Spleen (tissue), 11 donors: ENCODE measurements at regions not wholly inside any gene's neighbourhood (a gene's known extent, or its start where the extent isn't known, plus 50 kb on each side); places are given as distances from the start of the nearest gene placed in this dataset.
"Not testable (repeated sequence)": the region's sequence is repeated elsewhere in the genome, so short reads cannot be mapped to it uniquely, and the experiment has no call there.

ENCODE experiments used
- DNase-seq: peaks from one replicate; pipeline ENCODE4 v3.0.0-alpha.2; 2020
- H3K27ac ChIP-seq, 8 donors: fragments of 200-600 bp; sonication (generic) in 7 of 8; 1 replicate in 4 of 8; 2 replicates in 4 of 8; pipeline versions ENCODE4 v1.5.0 to v1.8.0; 2016 to 2021; ENCODE audit warnings: inconsistent platforms in 4 of 8, mild to moderate bottlenecking in 4 of 8, moderate library complexity in 1 of 8
- H3K27me3 ChIP-seq, 7 donors: fragments of 200-600 bp; sonication (generic) in 6 of 7; replicated peaks in 1 of 7; 1 replicate in 4 of 7; 2 replicates in 3 of 7; pipeline versions ENCODE4 v1.5.0 to v1.8.0; 2016 to 2021; ENCODE audit warnings: inconsistent platforms in 3 of 7, mild to moderate bottlenecking in 1 of 7
- H3K36me3 ChIP-seq, 6 donors: fragments of 200-600 bp; sonication (generic) in 5 of 6; 1 replicate in 4 of 6; 2 replicates in 2 of 6; pipeline versions ENCODE4 v1.5.0 to v1.8.0; 2016 to 2021; ENCODE audit warnings: inconsistent platforms in 2 of 6
- H3K4me1 ChIP-seq, 6 donors: fragments of 200-600 bp; sonication (generic) in 5 of 6; 1 replicate in 3 of 6; 2 replicates in 3 of 6; pipeline versions ENCODE4 v1.5.0 to v1.8.0; 2016 to 2021; ENCODE audit warnings: inconsistent platforms in 3 of 6
- H3K4me3 ChIP-seq, 8 donors: fragments of 200-600 bp; sonication (generic) in 7 of 8; 1 replicate in 4 of 8; 2 replicates in 4 of 8; pipeline versions ENCODE4 v1.5.0 to v1.8.0; 2016 to 2021; ENCODE audit warnings: inconsistent platforms in 4 of 8, mild to moderate bottlenecking in 4 of 8, moderate library complexity in 2 of 8
- H3K9me3 ChIP-seq, 8 donors: fragments of 200-600 bp; sonication (generic) in 7 of 8; 1 replicate in 4 of 8; 2 replicates in 4 of 8; pipeline versions ENCODE4 v1.5.0 to v1.8.0; 2016 to 2021; ENCODE audit warnings: inconsistent platforms in 4 of 8
- CTCF ChIP-seq, 11 experiments: fragments of 200-600 bp in 7 of 11; fragments of 450-650 bp in 4 of 11; sonication (generic) in 4 of 11; IDR thresholded peaks in 8 of 11; conservative IDR thresholded peaks in 3 of 11; 1 replicate in 7 of 11; 2 replicates in 4 of 11; pipeline versions ENCODE4 v1.4.0 to v1.8.0; 2016 to 2021; ENCODE audit warnings: antibody characterized with exemption in 11 of 11, inconsistent platforms in 4 of 11, mild to moderate bottlenecking in 1 of 11
- POLR2A ChIP-seq, 3 donors: fragments of 450-650 bp; IDR thresholded peaks; one replicate each; pipeline ENCODE4 v1.5.1; 2017; ENCODE audit warnings: antibody characterized with exemption in 3 of 3, mild to moderate bottlenecking in 1 of 3
- POLR2AphosphoS5 ChIP-seq, 3 donors: sonication (generic); formaldehyde crosslinking; IDR thresholded peaks; one replicate each; pipeline ENCODE4 v1.5.1; 2017; ENCODE audit warnings: antibody characterized with exemption in 3 of 3
- WGBS, 5 donors: extraction: QIAGEN DNeasy Blood & Tissue Kit in 3 of 5; methylation state at CpG; one replicate each; pipeline versions ENCODE4 v1.1.5 to v1.1.7; 2013 to 2018; 5-methylcytosine and 5-hydroxymethylcytosine counted together
- intact Hi-C: fragments of 100-400 bp; cut with DNase I; formaldehyde crosslinking; loops from one replicate; pipeline ENCODE4 v1.15.0; 2023; ENCODE audit warnings: low total_unique reads
- donor health status: healthy with polysubstance abuse.
- donor health status: DM: no; HTN: no; CAD: no; lungs with moderate emphysema.
- donor health status: DM: no; HTN: no; CAD: no.
- donor health status: Bipolar disorder and iron deficiency.
- donor health status: healthy.
- donor health status: DM: no; HTN: no; CAD: no.
- donor health status: DM: yes; HTN: yes; CAD: no.

DNA sequence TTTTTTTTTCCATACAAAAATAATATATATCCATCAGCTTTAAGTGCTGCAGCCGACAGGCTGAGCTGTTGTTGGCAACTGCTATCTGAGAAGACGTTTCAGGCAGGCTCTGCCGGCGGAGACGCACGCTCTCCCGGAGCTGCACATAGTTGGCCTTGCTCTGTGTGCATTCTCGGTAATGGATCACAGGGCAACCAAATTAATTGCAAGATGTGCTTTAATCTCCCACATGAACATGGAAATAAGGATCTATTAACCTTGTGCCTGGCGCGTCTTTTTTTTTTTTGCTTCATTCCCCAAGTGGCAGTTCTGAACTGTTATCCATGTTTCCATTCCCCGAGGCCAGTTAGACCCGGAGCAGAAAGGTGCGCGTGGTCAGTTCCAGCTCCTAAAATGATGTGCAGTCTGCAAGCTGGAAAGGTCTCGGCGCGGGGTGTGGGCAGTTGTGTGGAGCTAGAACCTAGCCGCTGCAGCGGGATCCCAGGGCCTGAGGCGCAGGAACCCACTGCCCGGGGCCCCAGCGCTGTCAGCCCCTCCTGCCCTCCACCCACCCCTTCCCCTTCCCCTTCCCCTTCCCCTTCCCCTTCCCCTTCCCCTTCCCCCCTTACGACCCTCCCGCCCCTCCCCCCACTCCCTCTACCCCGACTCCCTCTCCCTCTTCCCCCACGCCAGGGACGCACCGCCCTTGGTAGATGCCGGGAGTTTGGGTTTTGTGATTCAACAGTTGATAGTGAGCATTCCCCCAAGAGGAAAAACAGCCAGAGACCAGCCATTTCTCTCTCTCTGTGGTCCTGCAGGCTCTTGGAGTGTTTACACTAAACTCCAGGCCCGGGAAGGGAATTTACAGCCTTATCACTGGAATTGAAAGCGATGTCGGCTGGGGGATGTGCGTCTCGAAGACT lies 137.8 kb downstream of the CEP120 start:
- Histone ChIP-seq H3K4me3 (no peak overlapping the region), H3K27ac (no peak overlapping the region), H3K4me1 (peaks cover 0 to 2% (median 0%) of the 10 kb centered on the region in 6 donors), H3K36me3 (no peaks in the 10 kb centered on the region), H3K27me3 (peaks cover 0 to 69% (median 10%) of the 10 kb centered on the region in 7 donors), H3K9me3 (no peaks in the 10 kb centered on the region)
- DNase-seq, result no peak
- intact Hi-C loops, result no loop called here
- no peak for TF ChIP-seq POLR2A (IDR thresholded peaks at IDR 0.05)
- no peak for TF ChIP-seq CTCF (IDR thresholded peaks at IDR 0.05 in 8 of 11, conservative IDR thresholded peaks at IDR 0.05 in 3 of 11)
- no peak for TF ChIP-seq POLR2AphosphoS5 (IDR thresholded peaks at IDR 0.05)
- WGBS, 5 donors, result 7 to 12% (median 9%) methylated on average over 28 to 34 of the region's 34 CpGs

DNA sequence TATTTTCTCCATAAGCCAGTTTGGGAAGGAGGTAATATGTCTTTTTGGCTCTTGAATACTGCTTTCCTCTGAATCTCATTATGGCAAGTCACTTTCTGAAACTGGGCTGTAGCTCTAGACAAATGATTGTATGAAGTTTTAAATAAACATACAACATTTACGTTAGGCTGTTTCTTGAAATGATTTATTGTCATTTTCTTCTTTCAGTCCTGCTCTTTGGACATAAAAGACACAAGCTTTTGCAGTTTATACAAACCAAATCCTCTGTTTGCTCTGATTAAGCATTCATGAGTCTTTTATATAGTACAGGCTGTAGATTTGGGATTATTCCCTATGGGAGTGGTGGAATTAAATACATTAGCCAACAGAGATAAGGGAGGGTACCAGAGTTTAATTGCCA lies 139.7 kb downstream of the CEP120 start:
- no peak overlapping the region for H3K27ac ChIP-seq
- no peaks in the 10 kb centered on the region for H3K9me3 ChIP-seq
- DNase-seq, result no peak
- no peaks in the 10 kb centered on the region for H3K36me3 ChIP-seq
- WGBS, 5 donors, result 52 to 66% (median 61%) methylated on average over 1 of the region's 1 CpG
- peaks cover 0 to 2% (median 0%) of the 10 kb centered on the region in 6 donors for H3K4me1 ChIP-seq
- peaks cover 0 to 63% (median 9%) of the 10 kb centered on the region in 7 donors for H3K27me3 ChIP-seq
- TF ChIP-seq POLR2A (IDR thresholded peaks at IDR 0.05) (no peak), CTCF (IDR thresholded peaks at IDR 0.05 in 8 of 11, conservative IDR thresholded peaks at IDR 0.05 in 3 of 11) (no peak), POLR2AphosphoS5 (IDR thresholded peaks at IDR 0.05) (no peak)
- intact Hi-C loops, result no loop called here
- no peak overlapping the region for H3K4me3 ChIP-seq

GRCh38 chr5:123283031-123283430 lies 140.2 kb downstream of the CEP120 start:
- H3K27me3 ChIP-seq, result peaks cover 0 to 60% (median 9%) of the 10 kb centered on the region in 7 donors
- H3K36me3 ChIP-seq, result no peaks in the 10 kb centered on the region
- intact Hi-C loops, result no loop called here
- H3K27ac ChIP-seq, result no peak overlapping the region
- H3K4me3 ChIP-seq, result no peak overlapping the region
- DNase-seq, result no peak
- TF ChIP-seq CTCF (IDR thresholded peaks at IDR 0.05 in 8 of 11, conservative IDR thresholded peaks at IDR 0.05 in 3 of 11), result no peak
- TF ChIP-seq POLR2AphosphoS5 (IDR thresholded peaks at IDR 0.05), result no peak
- no peak for TF ChIP-seq POLR2A (IDR thresholded peaks at IDR 0.05)
- peaks cover 0 to 2% (median 0%) of the 10 kb centered on the region in 6 donors for H3K4me1 ChIP-seq
- WGBS, 5 donors, result 60 to 70% (median 64%) methylated on average over 7 of the region's 7 CpGs
- H3K9me3 ChIP-seq, result no peaks in the 10 kb centered on the region

GRCh38 chr5:123282444-123282843 lies 140.8 kb downstream of the CEP120 start:
- no peak for TF ChIP-seq POLR2AphosphoS5 (IDR thresholded peaks at IDR 0.05)
- TF ChIP-seq CTCF (IDR thresholded peaks at IDR 0.05 in 8 of 11, conservative IDR thresholded peaks at IDR 0.05 in 3 of 11), result no peak
- TF ChIP-seq POLR2A (IDR thresholded peaks at IDR 0.05), result no peak
- H3K27ac ChIP-seq, result no peak overlapping the region
- H3K36me3 ChIP-seq, result no peaks in the 10 kb centered on the region
- intact Hi-C loops, result no loop called here
- peaks cover 0 to 56% (median 9%) of the 10 kb centered on the region in 7 donors for H3K27me3 ChIP-seq
- H3K4me3 ChIP-seq, result no peak overlapping the region
- no peaks in the 10 kb centered on the region for H3K9me3 ChIP-seq
- WGBS, 5 donors, result 89 to 94% (median 90%) methylated on average over 4 of the region's 4 CpGs
- H3K4me1 ChIP-seq, result peaks cover 0 to 2% (median 0%) of the 10 kb centered on the region in 6 donors
- no peak for DNase-seq

DNA sequence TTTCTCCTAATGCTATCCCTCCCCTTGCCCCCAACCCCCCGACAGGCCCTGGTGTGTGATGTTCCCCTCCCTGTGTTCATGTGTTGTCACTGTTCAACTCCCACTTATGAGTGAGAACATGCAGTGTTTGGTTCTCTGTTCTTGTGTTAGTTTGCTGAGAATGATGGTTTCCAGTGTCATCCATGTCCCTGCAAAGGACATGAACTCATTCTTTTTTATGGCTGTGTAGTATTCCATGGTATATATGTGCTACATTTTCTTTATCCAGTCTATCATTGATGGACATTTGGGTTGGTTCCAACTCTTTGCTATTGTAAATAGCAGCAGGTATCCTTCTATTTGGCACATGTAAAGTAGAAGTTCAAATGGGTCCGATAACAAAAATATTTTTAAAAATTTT lies 142.3 kb downstream of the CEP120 start:
- H3K9me3 ChIP-seq, intact Hi-C loops, H3K4me1 ChIP-seq, DNase-seq, H3K27ac ChIP-seq, H3K36me3 ChIP-seq, H3K4me3 ChIP-seq: not testable (repeated sequence)
- H3K27me3 ChIP-seq, result peaks cover 0 to 40% (median 4%) of the 10 kb centered on the region in 7 donors
- WGBS, 5 donors, result 89 to 97% (median 91%) methylated on average over 2 of the region's 2 CpGs
